SJSA1 (cell line): ENCODE measurements at regions not wholly inside any gene's neighbourhood (a gene's known extent, or its start where the extent isn't known, plus 50 kb on each side); places are given as distances from the start of the nearest gene placed in this dataset.

ENCODE experiments used
- DNase-seq, 2 experiments: peaks; one replicate each; pipeline ENCODE4 v3.0.0-alpha.2; 2015 to 2020; ENCODE audit warnings: low spot score in 2 of 2, low read depth in 1 of 2
- H3K27ac ChIP-seq: fragments of 250-450 bp; sonication (Bioruptor Pico); 2 replicates; pipeline ENCODE4 v1.5.1; 2020; ENCODE audit warnings: mild to moderate bottlenecking, moderate library complexity
- H3K27me3 ChIP-seq: fragments of 250-450 bp; sonication (Bioruptor Pico); replicated peaks from 2 replicates; pipeline ENCODE4 v1.5.1; 2020; ENCODE audit warnings: mild to moderate bottlenecking, moderate library complexity
- H3K36me3 ChIP-seq: fragments of 250-450 bp; sonication (Bioruptor Pico); 2 replicates; pipeline ENCODE4 v1.5.1; 2020; ENCODE audit warnings: mild to moderate bottlenecking
- H3K4me1 ChIP-seq: fragments of 250-450 bp; sonication (Bioruptor Pico); replicated peaks from 2 replicates; pipeline ENCODE4 v1.6.1; 2021; ENCODE audit warnings: mild to moderate bottlenecking
- H3K4me3 ChIP-seq: fragments of 250-450 bp; sonication (Bioruptor Pico); 2 replicates; pipeline ENCODE4 v1.5.1; 2020; ENCODE audit warnings: mild to moderate bottlenecking
- H3K9me3 ChIP-seq: fragments of 250-450 bp; sonication (Bioruptor Pico); replicated peaks from 2 replicates; pipeline ENCODE4 v1.5.1; 2020; ENCODE audit warnings: mild to moderate bottlenecking

- no peak for DNase-seq
- no peaks in the 10 kb centered on the region for H3K9me3 ChIP-seq
- H3K4me1 ChIP-seq: no peaks in the 10 kb centered on the region
- H3K4me3 ChIP-seq: no peak overlapping the region
- H3K27ac ChIP-seq: no peak overlapping the region
- no peaks in the 10 kb centered on the region for H3K36me3 ChIP-seq
- H3K27me3 ChIP-seq: no peaks in the 10 kb centered on the region
Measured at GRCh38 chr2:118473241-118473640, 374.2 kb downstream of the EN1 start.

DNA sequence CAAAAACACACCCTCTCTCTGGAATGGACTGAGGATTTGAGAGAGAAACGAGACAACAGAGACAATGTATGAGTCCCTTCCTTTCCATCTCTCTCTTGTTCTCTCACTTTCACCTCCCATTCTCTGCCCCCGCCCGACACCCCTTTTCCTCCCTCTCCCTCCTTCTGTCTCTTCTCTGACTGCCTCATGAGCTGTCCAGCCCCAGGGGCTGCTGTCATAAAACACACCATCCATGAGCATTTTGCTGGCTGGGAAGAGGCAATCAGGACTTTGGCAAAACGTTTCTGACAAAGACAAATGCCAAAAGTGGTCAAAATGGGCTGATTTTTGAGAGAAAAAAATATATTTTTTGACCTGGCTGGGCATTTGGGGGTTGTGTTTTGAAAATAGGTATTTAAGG is 377.2 kb downstream of the EN1 start:
- H3K4me3 ChIP-seq: no peak overlapping the region
- H3K27me3 ChIP-seq: no peaks in the 10 kb centered on the region
- no peak overlapping the region for H3K27ac ChIP-seq
- DNase-seq: no peak
- H3K4me1 ChIP-seq: no peaks in the 10 kb centered on the region
- H3K9me3 ChIP-seq: no peaks in the 10 kb centered on the region
- H3K36me3 ChIP-seq: no peaks in the 10 kb centered on the region

- no peaks in the 10 kb centered on the region for H3K9me3 ChIP-seq
- H3K4me3 ChIP-seq: no peak overlapping the region
- H3K27ac ChIP-seq: no peak overlapping the region
- H3K36me3 ChIP-seq: no peaks in the 10 kb centered on the region
- no peaks in the 10 kb centered on the region for H3K27me3 ChIP-seq
- H3K4me1 ChIP-seq: no peaks in the 10 kb centered on the region
- DNase-seq: no peak
Measured at GRCh38 chr2:118469103-118469502, 378.3 kb downstream of the EN1 start.

DNA sequence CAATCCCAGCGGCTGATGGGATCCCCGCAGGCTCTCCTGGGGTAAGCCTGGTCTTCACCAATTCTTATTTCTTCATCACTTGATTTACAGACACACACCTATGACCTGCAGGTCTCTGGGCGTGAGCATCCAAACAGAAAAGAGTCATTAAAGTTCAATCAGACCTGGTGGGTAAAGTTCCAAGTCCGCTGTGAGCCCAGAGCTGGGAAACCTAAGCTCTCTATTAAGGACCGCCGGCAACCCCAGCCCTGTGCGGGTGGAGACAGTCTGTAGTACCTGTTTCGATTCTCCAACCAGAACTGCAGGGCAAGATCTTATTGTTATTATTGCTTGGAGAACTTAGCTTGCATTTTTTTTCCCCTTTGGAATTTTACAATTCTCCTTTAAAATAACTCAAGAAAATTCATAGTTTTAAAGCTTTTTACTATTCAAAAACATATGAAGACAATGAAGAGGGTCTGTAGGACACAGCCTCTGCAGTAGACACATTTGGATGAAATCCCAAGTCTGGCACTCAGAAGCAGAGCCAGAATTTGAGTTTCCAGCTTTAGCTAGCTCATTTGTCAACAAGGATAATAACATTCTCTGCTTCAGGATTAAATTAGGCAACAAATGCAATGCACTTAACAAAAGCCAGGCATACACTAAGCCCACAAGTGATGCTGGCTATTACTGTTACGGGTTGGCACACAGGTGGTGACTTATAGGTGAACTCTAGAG is 376.4 kb downstream of the INSIG2 start:
- Histone ChIP-seq H3K27ac (no peak overlapping the region), H3K4me3 (no peak overlapping the region), H3K9me3 (no peaks in the 10 kb centered on the region), H3K36me3 (no peaks in the 10 kb centered on the region), H3K4me1 (no peaks in the 10 kb centered on the region), H3K27me3 (no peaks in the 10 kb centered on the region)
- DNase-seq: no peak

DNA sequence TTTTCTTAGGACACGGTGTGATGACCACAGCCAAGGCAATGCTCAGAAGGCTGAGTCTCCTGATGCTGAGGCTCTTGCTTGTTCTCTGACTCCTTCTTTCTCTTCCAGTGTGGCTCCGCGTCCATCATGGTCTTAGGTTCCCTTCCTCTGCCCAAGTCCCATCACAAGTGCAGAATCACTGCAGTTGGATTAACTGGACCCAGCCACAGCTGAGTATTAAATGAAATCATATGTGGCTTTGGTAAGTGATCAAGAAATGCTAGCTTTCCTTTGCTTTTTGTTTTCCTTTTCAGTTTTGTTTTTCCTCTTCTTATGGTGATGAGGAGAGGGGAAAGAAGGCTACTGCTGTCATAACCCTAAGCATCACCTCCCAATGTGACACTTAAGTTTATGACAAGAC is 375.8 kb downstream of the INSIG2 start:
- Histone ChIP-seq H3K27me3 (no peaks in the 10 kb centered on the region), H3K9me3 (no peaks in the 10 kb centered on the region), H3K36me3 (no peaks in the 10 kb centered on the region), H3K27ac (no peak overlapping the region), H3K4me1 (no peaks in the 10 kb centered on the region), H3K4me3 (no peak overlapping the region)
- DNase-seq: no peak

DNA sequence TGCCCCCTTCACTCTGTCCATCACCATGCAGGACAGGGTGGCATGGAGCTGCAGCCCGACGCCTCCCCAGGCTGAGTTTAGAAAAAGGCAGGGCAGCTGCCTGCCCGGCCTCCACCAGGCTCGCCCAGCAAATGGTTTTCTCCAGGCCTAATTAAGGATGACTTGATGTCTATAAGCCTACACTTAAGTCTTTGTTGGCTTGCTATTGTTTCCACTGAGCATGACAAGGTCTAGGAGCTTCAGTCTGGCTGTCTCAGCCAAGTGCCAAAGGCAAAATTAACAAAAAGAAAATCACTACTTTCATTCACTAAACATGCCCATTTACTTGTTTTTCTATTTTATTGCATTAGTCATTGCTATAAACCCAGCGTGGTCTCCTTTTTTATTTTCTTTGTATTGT is 372.2 kb downstream of the INSIG2 start:
- Histone ChIP-seq H3K4me3 (no peak overlapping the region), H3K9me3 (no peaks in the 10 kb centered on the region), H3K4me1 (no peaks in the 10 kb centered on the region), H3K36me3 (no peaks in the 10 kb centered on the region), H3K27ac (no peak overlapping the region), H3K27me3 (no peaks in the 10 kb centered on the region)
- no peak for DNase-seq

- Histone ChIP-seq H3K27ac (no peak overlapping the region), H3K36me3 (no peaks in the 10 kb centered on the region), H3K9me3 (no peaks in the 10 kb centered on the region), H3K4me1 (no peaks in the 10 kb centered on the region), H3K4me3 (no peak overlapping the region), H3K27me3 (no peaks in the 10 kb centered on the region)
- DNase-seq: no peak
Measured at GRCh38 chr2:118459426-118459825, 371.2 kb downstream of the INSIG2 start.

DNA sequence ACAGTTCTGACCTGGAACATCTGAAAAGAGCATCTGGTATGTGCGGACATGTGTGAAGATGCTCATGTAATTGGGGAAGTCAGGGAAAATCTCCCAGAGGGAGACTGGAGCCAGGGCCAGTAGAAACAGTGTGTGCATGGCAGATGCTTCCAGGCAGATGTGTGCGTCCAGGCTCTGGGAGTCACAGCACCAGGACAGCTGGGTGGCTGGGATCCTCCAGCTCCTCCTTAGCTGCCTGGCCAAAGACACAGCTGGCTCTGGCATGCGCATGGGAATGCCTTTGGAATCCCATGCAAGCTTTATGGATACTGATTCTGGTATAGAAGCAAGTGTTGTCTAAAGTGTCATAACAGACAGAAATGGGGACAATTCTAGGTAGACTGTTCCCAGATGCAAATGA is 369.7 kb downstream of the INSIG2 start:
- Histone ChIP-seq H3K27ac (no peak overlapping the region), H3K9me3 (no peaks in the 10 kb centered on the region), H3K36me3 (no peaks in the 10 kb centered on the region), H3K27me3 (no peaks in the 10 kb centered on the region), H3K4me1 (no peaks in the 10 kb centered on the region), H3K4me3 (no peak overlapping the region)
- DNase-seq: no peak

DNA sequence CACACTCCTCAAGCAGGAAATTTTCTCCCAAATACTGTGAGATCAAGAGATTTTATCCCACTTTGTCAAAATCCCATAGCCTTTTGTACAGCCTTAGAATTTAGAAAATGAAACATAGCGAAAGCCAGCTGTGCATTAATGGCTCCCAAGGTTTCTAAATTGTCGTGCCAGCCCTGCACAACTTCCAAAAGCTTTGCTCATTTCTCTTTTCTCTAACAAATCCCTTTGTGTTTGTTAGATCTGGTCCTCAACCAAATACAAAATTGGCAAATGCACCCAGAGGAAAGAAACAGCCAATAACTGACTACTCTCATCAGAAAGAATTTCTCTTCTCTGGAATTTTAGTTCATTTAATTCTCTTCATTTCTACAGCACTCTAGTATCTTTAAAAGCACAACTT is 361.1 kb downstream of the INSIG2 start:
- Histone ChIP-seq H3K27me3 (no peaks in the 10 kb centered on the region), H3K4me1 (no peaks in the 10 kb centered on the region), H3K36me3 (no peaks in the 10 kb centered on the region), H3K27ac (no peak overlapping the region), H3K9me3 (no peaks in the 10 kb centered on the region), H3K4me3 (no peak overlapping the region)
- DNase-seq: no peak

GRCh38 chr2:118443596-118443995 is 355.3 kb downstream of the INSIG2 start:
- Histone ChIP-seq H3K36me3 (no peaks in the 10 kb centered on the region), H3K27me3 (no peaks in the 10 kb centered on the region), H3K4me1 (peaks cover 3% of the 10 kb centered on the region), H3K4me3 (no peak overlapping the region), H3K9me3 (peaks cover 5% of the 10 kb centered on the region; the same call in 1 of the 2 replicates), H3K27ac (peak overlapping the region; percentile 21; the same call in 1 of the 2 replicates)
- DNase-seq: peak in 1 of 2 experiments; percentile 25

DNA sequence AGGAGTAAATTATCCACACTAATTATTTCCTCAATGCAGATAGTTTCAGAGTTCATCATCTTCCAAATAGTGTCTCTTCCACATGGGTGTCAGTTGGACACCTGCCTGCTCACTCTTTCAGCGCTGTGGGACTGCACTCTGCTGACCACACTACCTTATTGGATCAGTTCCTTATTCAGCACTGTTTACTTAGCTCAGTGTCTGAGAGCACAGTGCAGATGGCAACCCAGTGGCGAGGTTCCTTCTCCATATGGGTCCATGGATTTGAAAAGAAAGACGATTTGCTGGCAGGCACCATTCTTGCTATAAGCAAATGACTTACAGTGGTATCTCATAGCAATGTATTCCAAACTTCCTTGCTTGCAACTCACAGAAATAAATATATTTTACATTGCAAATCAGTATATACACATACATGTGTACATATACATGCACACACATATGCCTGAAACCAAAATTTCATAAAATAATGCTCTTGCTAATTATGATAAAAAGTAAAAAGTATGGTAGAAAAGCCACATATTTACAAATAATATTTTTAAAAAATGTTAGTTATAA is 354.8 kb downstream of the INSIG2 start:
- no peak for DNase-seq
- Histone ChIP-seq H3K27ac (peak overlapping the region; percentile 21; the same call in 1 of the 2 replicates), H3K4me3 (no peak overlapping the region), H3K36me3 (no peaks in the 10 kb centered on the region), H3K4me1 (peaks cover 3% of the 10 kb centered on the region), H3K9me3 (peaks cover 5% of the 10 kb centered on the region; the same call in 1 of the 2 replicates), H3K27me3 (no peaks in the 10 kb centered on the region)

DNA sequence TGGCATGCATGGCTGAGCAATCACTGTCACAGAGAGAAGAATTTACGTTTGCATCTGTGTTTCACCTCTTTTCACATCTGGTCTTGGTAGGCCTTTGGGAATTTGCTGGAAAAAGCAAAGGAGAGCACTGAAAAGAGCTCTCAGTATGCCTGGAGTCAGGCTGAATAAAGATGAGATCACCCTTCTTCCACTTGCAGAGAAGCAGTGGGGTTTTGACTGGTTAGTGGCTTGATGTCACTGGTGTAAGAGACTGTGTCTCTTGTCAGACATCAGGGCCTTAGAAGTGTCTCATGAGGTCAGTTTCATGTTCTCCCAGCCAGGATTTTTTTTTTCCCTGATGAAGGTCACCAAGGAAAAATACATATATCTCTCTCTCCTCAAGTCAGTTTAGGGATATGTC is 353.8 kb downstream of the INSIG2 start:
- H3K36me3 ChIP-seq: no peaks in the 10 kb centered on the region
- H3K4me1 ChIP-seq: peaks cover 3% of the 10 kb centered on the region
- peaks cover 5% of the 10 kb centered on the region; the same call in 1 of the 2 replicates for H3K9me3 ChIP-seq
- H3K4me3 ChIP-seq: no peak overlapping the region
- no peaks in the 10 kb centered on the region for H3K27me3 ChIP-seq
- no peak overlapping the region for H3K27ac ChIP-seq
- no peak for DNase-seq

DNA sequence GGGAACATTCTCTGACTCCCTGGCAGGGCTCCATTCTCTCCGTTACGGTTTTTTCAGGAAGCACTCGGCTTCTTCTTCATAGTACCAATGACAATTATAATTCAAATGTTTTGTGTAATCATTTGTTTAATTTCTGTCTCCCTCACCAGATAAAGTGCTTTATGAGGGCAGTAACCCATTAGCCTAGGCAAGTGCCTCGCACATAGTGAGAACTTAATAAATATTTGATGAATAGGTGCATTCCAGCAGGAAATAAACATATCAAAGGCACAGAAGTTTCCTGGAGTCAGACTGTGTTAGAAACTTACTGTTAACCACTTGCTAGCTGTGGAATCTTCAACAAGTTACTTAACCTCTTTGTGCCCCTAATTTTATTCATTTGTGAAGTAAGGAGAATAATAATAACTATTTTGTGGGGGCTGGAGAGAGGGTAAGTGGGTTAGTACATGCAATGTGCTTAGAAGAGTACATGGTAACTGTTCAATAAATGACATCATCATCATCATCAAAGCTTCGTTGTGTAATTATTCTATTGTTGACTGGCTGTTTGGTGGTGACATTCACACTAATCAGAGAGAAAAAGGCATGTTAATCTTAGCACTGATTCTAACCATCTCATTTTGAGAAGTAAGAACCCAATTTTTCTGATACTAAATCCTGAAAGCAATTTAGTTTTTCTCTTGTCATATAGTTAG is 352.3 kb downstream of the INSIG2 start:
- peaks cover 3% of the 10 kb centered on the region for H3K4me1 ChIP-seq
- H3K9me3 ChIP-seq: peaks cover 5% of the 10 kb centered on the region; the same call in 1 of the 2 replicates
- no peaks in the 10 kb centered on the region for H3K27me3 ChIP-seq
- H3K36me3 ChIP-seq: no peaks in the 10 kb centered on the region
- no peak overlapping the region for H3K27ac ChIP-seq
- H3K4me3 ChIP-seq: no peak overlapping the region
- no peak for DNase-seq

DNA sequence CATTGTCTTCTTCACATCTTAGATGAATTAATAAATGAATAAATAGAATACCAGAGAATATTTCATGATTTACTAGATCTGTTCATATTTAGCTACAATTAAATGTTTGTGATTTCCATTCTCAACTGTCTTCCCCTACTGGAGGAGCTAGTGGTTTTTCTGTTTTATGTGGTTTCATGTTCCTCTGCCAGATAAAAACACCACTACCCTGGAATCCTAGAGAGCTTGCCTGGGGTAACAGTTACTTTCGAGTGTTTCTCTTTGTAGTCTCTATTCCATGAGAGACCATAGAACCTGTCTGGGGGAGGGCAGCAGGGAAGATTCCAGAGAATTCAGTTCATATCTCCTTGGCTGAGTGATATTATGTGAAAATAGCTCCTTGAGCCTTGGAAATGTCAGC is 349.2 kb downstream of the INSIG2 start:
- no peak for DNase-seq
- H3K27me3 ChIP-seq: no peaks in the 10 kb centered on the region
- H3K36me3 ChIP-seq: no peaks in the 10 kb centered on the region
- H3K27ac ChIP-seq: no peak overlapping the region
- no peak overlapping the region for H3K4me3 ChIP-seq
- H3K4me1 ChIP-seq: no peaks in the 10 kb centered on the region
- H3K9me3 ChIP-seq: no peaks in the 10 kb centered on the region
